DND-41 (cell line): ENCODE measurements at regions not wholly inside any gene's neighbourhood (a gene's known extent, or its start where the extent isn't known, plus 50 kb on each side); places are given as distances from the start of the nearest gene placed in this dataset.

Source experiments
- ATAC-seq: fragments of 200-7000 bp; cut with Tn5 transposase; 3 replicates; pipeline ENCODE4 v1.9.1; 2021; ENCODE audit warnings: low read depth; ENCODE audit not compliant: insufficient read depth
- DNase-seq: peaks from one replicate; pipeline ENCODE4 v3.0.0-alpha.2; 2020
- H2AFZ ChIP-seq: 2 replicates; pipeline ENCODE4 v1.6.0; 2012; ENCODE audit warnings: low read depth, low read length
- H3K27ac ChIP-seq: 2 replicates; pipeline ENCODE4 v1.5.1; 2012; ENCODE audit warnings: low read length, inconsistent platforms
- H3K27me3 ChIP-seq: fragments of 200-600 bp; sonication (generic); 2 replicates; pipeline ENCODE4 v1.6.0; 2012; ENCODE audit warnings: low read length, mild to moderate bottlenecking, inconsistent platforms; ENCODE audit not compliant: insufficient read depth, poor library complexity
- H3K36me3 ChIP-seq: 2 replicates; pipeline ENCODE4 v1.5.1; 2012; ENCODE audit warnings: low read length, inconsistent platforms; ENCODE audit not compliant: insufficient read depth
- H3K4me1 ChIP-seq: 2 replicates; pipeline ENCODE4 v1.5.1; 2012; ENCODE audit warnings: mild to moderate bottlenecking, low read length; ENCODE audit not compliant: insufficient read depth
- H3K4me2 ChIP-seq: 2 replicates; pipeline ENCODE4 v1.6.0; 2012; ENCODE audit warnings: mild to moderate bottlenecking, moderate library complexity, low read length, inconsistent platforms; ENCODE audit not compliant: insufficient read depth
- H3K4me3 ChIP-seq, 2 experiments: fragments of 200-600 bp in 1 of 2; shearing (Covaris generic) in 1 of 2; 2 replicates each; pipeline ENCODE4 v1.5.1; 2012 to 2016; ENCODE audit warnings: inconsistent platforms in 2 of 2, low read length in 2 of 2, mild to moderate bottlenecking in 2 of 2, low read depth in 1 of 2, moderate library complexity in 1 of 2
- H3K79me2 ChIP-seq: 2 replicates; pipeline ENCODE4 v1.6.0; 2012; ENCODE audit warnings: low read length, inconsistent platforms; ENCODE audit not compliant: insufficient read depth
- H3K9ac ChIP-seq: 2 replicates; pipeline ENCODE4 v1.6.0; 2012; ENCODE audit warnings: low read depth, mild to moderate bottlenecking, inconsistent platforms, low read length, moderate library complexity
- H3K9me3 ChIP-seq: 2 replicates; pipeline ENCODE4 v1.5.1; 2012; ENCODE audit warnings: low read length, moderate library complexity, mild to moderate bottlenecking, inconsistent platforms; ENCODE audit not compliant: insufficient read depth, severe bottlenecking
- H4K20me1 ChIP-seq: 2 replicates; pipeline ENCODE4 v1.6.0; 2012; ENCODE audit warnings: low read length; ENCODE audit not compliant: insufficient read depth
- EZH2 ChIP-seq: IDR thresholded peaks from 3 replicates; pipeline ENCODE4 v1.6.1; 2012; ENCODE audit warnings: borderline replicate concordance, low read depth, mild to moderate bottlenecking, moderate library complexity, low read length, inconsistent platforms; ENCODE audit not compliant: severe bottlenecking
- TF ChIP-seq, protein P1 (sequence below): IDR thresholded peaks from 2 replicates; pipeline ENCODE4 v1.5.1; 2012; ENCODE audit warnings: borderline replicate concordance, low read length, moderate library complexity, mild to moderate bottlenecking; ENCODE audit not compliant: poor library complexity, severe bottlenecking; ENCODE audit errors: extremely low read depth

DNA sequence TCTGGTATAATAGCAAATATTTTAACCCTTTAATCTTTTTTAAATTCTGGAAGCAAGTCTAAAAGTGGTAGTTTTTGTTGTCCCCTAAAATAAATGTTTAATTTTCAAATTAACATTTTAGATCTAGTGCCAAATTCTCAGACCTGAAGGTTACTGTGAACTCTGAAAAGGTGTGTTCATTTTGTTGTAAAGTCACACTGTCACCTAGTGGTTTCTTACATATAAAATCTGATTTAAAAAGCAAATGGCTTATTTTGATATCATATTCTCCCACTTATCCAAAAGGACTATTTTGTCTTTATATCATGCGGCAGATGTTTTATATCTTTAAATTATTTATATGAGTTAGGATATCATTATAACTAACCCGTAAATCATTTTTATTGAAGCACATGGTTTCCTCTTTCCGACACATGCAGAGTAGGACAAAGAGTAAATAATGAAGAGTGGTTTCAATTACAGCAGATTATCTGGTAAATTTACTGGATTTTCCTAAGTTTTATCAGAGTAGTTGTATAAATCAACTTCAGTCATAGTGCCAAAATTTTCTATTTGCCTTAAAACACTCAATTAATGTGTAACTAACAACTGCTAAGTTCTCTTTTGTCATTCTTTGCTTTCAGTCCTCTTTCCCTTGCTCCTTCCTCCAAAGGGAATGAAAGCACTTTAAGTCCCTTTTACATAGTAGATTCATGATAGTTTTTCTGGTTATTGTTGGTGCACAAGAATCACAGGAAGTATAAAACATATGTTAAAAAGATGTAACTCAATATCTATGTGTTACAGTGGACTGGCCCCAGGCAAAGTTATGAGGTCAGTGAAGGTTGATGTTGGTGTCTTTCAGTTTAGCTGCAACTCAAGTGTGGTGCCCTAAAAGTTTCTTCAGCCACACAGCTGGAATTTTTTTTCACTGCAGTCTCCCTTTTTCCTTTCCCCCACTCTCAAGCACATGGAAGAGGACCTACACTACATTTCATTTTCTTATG lies 189.6 kb downstream of the COX7C start:
- Histone ChIP-seq H4K20me1 (no peaks in the 10 kb centered on the region), H3K27ac (no peak overlapping the region), H3K79me2 (no peaks in the 10 kb centered on the region), H2AFZ (no peak overlapping the region), H3K4me2 (no peak overlapping the region), H3K4me1 (no peaks in the 10 kb centered on the region), H3K36me3 (no peaks in the 10 kb centered on the region), H3K27me3 (no peaks in the 10 kb centered on the region), H3K4me3 (no peak overlapping the region), H3K9ac (no peak overlapping the region), H3K9me3 (no peaks in the 10 kb centered on the region)
- ATAC-seq (no peak), DNase-seq (no peak)
- no peak for TF ChIP-seq EZH2
- TF ChIP-seq, protein P1, sequence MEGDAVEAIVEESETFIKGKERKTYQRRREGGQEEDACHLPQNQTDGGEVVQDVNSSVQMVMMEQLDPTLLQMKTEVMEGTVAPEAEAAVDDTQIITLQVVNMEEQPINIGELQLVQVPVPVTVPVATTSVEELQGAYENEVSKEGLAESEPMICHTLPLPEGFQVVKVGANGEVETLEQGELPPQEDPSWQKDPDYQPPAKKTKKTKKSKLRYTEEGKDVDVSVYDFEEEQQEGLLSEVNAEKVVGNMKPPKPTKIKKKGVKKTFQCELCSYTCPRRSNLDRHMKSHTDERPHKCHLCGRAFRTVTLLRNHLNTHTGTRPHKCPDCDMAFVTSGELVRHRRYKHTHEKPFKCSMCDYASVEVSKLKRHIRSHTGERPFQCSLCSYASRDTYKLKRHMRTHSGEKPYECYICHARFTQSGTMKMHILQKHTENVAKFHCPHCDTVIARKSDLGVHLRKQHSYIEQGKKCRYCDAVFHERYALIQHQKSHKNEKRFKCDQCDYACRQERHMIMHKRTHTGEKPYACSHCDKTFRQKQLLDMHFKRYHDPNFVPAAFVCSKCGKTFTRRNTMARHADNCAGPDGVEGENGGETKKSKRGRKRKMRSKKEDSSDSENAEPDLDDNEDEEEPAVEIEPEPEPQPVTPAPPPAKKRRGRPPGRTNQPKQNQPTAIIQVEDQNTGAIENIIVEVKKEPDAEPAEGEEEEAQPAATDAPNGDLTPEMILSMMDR: no peak

DNA sequence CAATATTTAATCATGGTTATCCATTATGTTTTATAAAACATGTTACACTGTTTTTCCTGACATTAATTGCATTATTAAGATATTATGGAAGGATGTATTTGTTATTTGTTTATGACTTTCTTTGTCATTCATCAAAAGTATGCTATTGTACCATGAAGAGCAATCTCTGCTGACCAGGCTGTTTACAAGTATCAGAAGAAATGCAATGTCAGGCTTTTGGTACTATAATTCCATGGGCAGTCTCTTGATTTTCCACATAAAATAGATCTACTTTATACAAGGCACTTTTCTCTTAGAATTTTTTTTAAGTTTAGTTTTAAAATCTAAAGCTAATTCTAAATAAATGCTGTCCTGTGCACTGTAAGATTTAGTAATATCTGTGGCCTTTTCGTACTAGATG lies 196.6 kb downstream of the COX7C start:
- Histone ChIP-seq H3K4me2 (no peak overlapping the region), H3K4me1 (no peaks in the 10 kb centered on the region), H3K4me3 (no peak overlapping the region), H4K20me1 (no peaks in the 10 kb centered on the region), H2AFZ (no peak overlapping the region), H3K27ac (no peak overlapping the region), H3K9ac (no peak overlapping the region), H3K79me2 (no peaks in the 10 kb centered on the region), H3K9me3 (no peaks in the 10 kb centered on the region), H3K27me3 (no peaks in the 10 kb centered on the region), H3K36me3 (no peaks in the 10 kb centered on the region)
- DNase-seq: no peak
- TF ChIP-seq, protein P1: no peak
- no peak for TF ChIP-seq EZH2
- ATAC-seq: no peak

DNA sequence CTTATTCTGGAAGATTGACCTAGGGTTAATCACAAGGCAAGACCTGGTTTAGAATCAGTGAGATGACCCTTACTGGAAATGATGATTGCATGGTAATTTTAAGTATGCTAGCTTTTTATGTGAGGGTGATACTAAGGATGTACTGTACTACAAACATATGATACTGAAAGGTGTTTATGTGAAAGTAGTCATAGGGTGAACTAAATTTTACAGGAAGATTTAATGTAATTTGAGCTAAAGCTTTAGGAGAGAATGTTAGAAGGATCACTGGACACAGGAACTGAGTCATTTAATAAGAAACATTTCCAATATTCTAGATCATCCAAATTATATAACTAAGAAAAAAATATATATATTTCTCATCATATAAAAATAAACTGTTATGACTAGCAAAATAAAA lies 197.2 kb downstream of the COX7C start:
- Histone ChIP-seq H3K36me3 (no peaks in the 10 kb centered on the region), H3K4me1 (no peaks in the 10 kb centered on the region), H2AFZ (no peak overlapping the region), H4K20me1 (no peaks in the 10 kb centered on the region), H3K4me3 (no peak overlapping the region), H3K27ac (no peak overlapping the region), H3K9ac (no peak overlapping the region), H3K79me2 (no peaks in the 10 kb centered on the region), H3K27me3 (no peaks in the 10 kb centered on the region), H3K4me2 (no peak overlapping the region), H3K9me3 (no peaks in the 10 kb centered on the region)
- no peak for ATAC-seq
- TF ChIP-seq, protein P1: no peak
- no peak for TF ChIP-seq EZH2
- DNase-seq: no peak
